Neural cell (in vitro differentiated cells): ENCODE measurements at regions not wholly inside any gene's neighbourhood (a gene's known extent, or its start where the extent isn't known, plus 50 kb on each side); places are given as distances from the start of the nearest gene placed in this dataset.

Experiments
- H2AFZ ChIP-seq: fragments of 200-600, 300-800 bp; sonication (generic), shearing (Covaris generic); 2 replicates; pipeline ENCODE4 v1.6.0; 2014; ENCODE audit warnings: low read depth, mild to moderate bottlenecking, antibody characterized with exemption, low read length, moderate library complexity
- H3F3A ChIP-seq: fragments of 200-600 bp; shearing (Covaris generic); 2 replicates; pipeline ENCODE4 v1.6.1; 2016; ENCODE audit warnings: mild to moderate bottlenecking, moderate library complexity, mixed read lengths, antibody characterized with exemption, low read length; ENCODE audit not compliant: insufficient read depth, poor library complexity, severe bottlenecking
- H3K27ac ChIP-seq: fragments of 200-600, 300-800 bp; sonication (generic), shearing (Covaris generic); 2 replicates; pipeline ENCODE4 v1.5.1; 2014; ENCODE audit warnings: mild to moderate bottlenecking, low read length, moderate library complexity
- H3K27me3 ChIP-seq: fragments of 300-800, 200-600 bp; sonication (generic), shearing (Covaris generic); 2 replicates; pipeline ENCODE4 v1.6.0; 2014; ENCODE audit warnings: mild to moderate bottlenecking, low read depth, low read length, moderate library complexity; ENCODE audit not compliant: insufficient read depth
- H3K36me3 ChIP-seq: fragments of 300-800, 200-600 bp; sonication (generic), shearing (Covaris generic); 2 replicates; pipeline ENCODE4 v1.5.1; 2014; ENCODE audit warnings: mild to moderate bottlenecking, antibody characterized with exemption, low read length, moderate library complexity; ENCODE audit not compliant: insufficient read depth
- H3K4me2 ChIP-seq: fragments of 300-800, 200-600 bp; sonication (generic), shearing (Covaris generic); 2 replicates; pipeline ENCODE4 v1.6.0; 2014; ENCODE audit warnings: mild to moderate bottlenecking, low read length
- H3K4me3 ChIP-seq: fragments of 300-800, 200-600 bp; sonication (generic), shearing (Covaris generic); 2 replicates; pipeline ENCODE4 v1.5.1; 2014; ENCODE audit warnings: mild to moderate bottlenecking, low read length, moderate library complexity
- H3K79me2 ChIP-seq: fragments of 200-600 bp; shearing (Covaris generic); replicated peaks from 2 replicates; pipeline ENCODE4 v1.6.0; 2014; ENCODE audit warnings: mild to moderate bottlenecking, low read length, moderate library complexity; ENCODE audit not compliant: insufficient read depth
- H3K9ac ChIP-seq: fragments of 300-800, 200-600 bp; sonication (generic), shearing (Covaris generic); 2 replicates; pipeline ENCODE4 v1.6.1; 2016; ENCODE audit warnings: mild to moderate bottlenecking, low read length, mixed read lengths
- H3K9me2 ChIP-seq: fragments of 200-600 bp; shearing (Covaris generic); 2 replicates; pipeline ENCODE4 v1.6.1; 2016; ENCODE audit warnings: mild to moderate bottlenecking, low read length, mixed read lengths; ENCODE audit not compliant: insufficient read depth
- H3K9me3 ChIP-seq: fragments of 200-600, 300-800 bp; sonication (generic), shearing (Covaris generic); 2 replicates; pipeline ENCODE4 v1.6.1; 2016; ENCODE audit warnings: mild to moderate bottlenecking, mixed run types, low read length, moderate library complexity, mixed read lengths
- H4K20me1 ChIP-seq: fragments of 200-600 bp; shearing (Covaris generic); 2 replicates; pipeline ENCODE4 v1.6.1; 2016; ENCODE audit warnings: mild to moderate bottlenecking, mixed run types; ENCODE audit not compliant: insufficient read depth
- EP300 ChIP-seq: fragments of 450-650 bp; conservative IDR thresholded peaks from 2 replicates; pipeline ENCODE4 v1.6.1; 2014; ENCODE audit warnings: antibody characterized with exemption, mild to moderate bottlenecking, moderate library complexity; ENCODE audit not compliant: poor library complexity, severe bottlenecking
- EZH2 ChIP-seq: fragments of 200-600, 300-800 bp; shearing (Covaris generic), sonication (generic); IDR thresholded peaks from 2 replicates; pipeline ENCODE4 v1.6.1; 2014; ENCODE audit warnings: antibody characterized with exemption, low read length, borderline replicate concordance, mild to moderate bottlenecking; ENCODE audit not compliant: insufficient read depth, poor library complexity, severe bottlenecking
- MXI1 ChIP-seq: fragments of 450-650 bp; conservative IDR thresholded peaks from 2 replicates; pipeline ENCODE4 v1.6.1; 2014; ENCODE audit warnings: antibody characterized with exemption, mild to moderate bottlenecking; ENCODE audit not compliant: poor library complexity, severe bottlenecking
- POLR2AphosphoS5 ChIP-seq: IDR thresholded peaks from 2 replicates; pipeline ENCODE4 v1.6.1; 2012
- RAD21 ChIP-seq: fragments of 450-650 bp; conservative IDR thresholded peaks from 2 replicates; pipeline ENCODE4 v1.6.1; 2014; ENCODE audit warnings: antibody characterized with exemption, mild to moderate bottlenecking, moderate library complexity
- SMC3 ChIP-seq: fragments of 450-650 bp; conservative IDR thresholded peaks from 2 replicates; pipeline ENCODE4 v1.6.1; 2014; ENCODE audit warnings: antibody characterized with exemption, mild to moderate bottlenecking, moderate library complexity; ENCODE audit not compliant: poor library complexity
- TAF1 ChIP-seq: IDR thresholded peaks from 2 replicates; pipeline ENCODE4 v1.6.1; 2012; ENCODE audit warnings: low read depth
- TF ChIP-seq, protein P1 (sequence below): fragments of 450-650 bp; IDR thresholded peaks from 2 replicates; pipeline ENCODE4 v1.5.1; 2014; ENCODE audit warnings: antibody characterized with exemption, mild to moderate bottlenecking, moderate library complexity; ENCODE audit not compliant: poor library complexity, severe bottlenecking
- TF ChIP-seq, protein P2 (sequence below): IDR thresholded peaks from 2 replicates; pipeline ENCODE4 v1.6.1; 2012; ENCODE audit warnings: borderline replicate concordance

DNA sequence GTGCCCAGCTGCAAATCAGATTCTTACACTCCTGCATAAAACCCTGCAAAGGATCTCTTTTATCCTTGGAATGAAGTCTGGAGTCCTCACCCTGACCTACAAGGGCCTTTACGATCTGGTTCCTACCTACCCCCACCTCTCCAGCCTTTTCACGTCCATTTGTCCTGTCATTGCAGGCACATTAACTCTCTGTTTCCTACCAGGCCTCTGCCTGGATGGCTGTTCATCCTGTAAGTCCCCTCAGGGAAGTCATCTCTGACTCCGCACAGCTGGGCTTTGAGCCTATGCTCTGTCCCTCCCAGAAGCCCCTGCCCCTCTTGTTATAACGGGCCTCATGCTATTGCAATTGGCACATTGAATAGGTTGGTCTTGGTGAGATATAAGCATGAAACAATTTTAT, 96.8 kb upstream of the USP24 start:
- Histone ChIP-seq H3K4me2 (no peak overlapping the region), H3K9me2 (no peaks in the 10 kb centered on the region), H3K79me2 (no peaks in the 10 kb centered on the region), H3K36me3 (no peaks in the 10 kb centered on the region), H2AFZ (no peak overlapping the region), H4K20me1 (no peaks in the 10 kb centered on the region), H3K27me3 (no peaks in the 10 kb centered on the region), H3K9me3 (no peaks in the 10 kb centered on the region), H3K9ac (no peak overlapping the region), H3F3A (no peaks in the 10 kb centered on the region), H3K27ac (no peak overlapping the region), H3K4me3 (no peak overlapping the region)
- TF ChIP-seq TAF1: no peak
- TF ChIP-seq SMC3: no peak
- TF ChIP-seq MXI1: no peak
- TF ChIP-seq RAD21: no peak
- TF ChIP-seq POLR2AphosphoS5: no peak
- TF ChIP-seq, protein P1, sequence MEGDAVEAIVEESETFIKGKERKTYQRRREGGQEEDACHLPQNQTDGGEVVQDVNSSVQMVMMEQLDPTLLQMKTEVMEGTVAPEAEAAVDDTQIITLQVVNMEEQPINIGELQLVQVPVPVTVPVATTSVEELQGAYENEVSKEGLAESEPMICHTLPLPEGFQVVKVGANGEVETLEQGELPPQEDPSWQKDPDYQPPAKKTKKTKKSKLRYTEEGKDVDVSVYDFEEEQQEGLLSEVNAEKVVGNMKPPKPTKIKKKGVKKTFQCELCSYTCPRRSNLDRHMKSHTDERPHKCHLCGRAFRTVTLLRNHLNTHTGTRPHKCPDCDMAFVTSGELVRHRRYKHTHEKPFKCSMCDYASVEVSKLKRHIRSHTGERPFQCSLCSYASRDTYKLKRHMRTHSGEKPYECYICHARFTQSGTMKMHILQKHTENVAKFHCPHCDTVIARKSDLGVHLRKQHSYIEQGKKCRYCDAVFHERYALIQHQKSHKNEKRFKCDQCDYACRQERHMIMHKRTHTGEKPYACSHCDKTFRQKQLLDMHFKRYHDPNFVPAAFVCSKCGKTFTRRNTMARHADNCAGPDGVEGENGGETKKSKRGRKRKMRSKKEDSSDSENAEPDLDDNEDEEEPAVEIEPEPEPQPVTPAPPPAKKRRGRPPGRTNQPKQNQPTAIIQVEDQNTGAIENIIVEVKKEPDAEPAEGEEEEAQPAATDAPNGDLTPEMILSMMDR: no peak
- TF ChIP-seq EP300: no peak
- TF ChIP-seq, protein P2, sequence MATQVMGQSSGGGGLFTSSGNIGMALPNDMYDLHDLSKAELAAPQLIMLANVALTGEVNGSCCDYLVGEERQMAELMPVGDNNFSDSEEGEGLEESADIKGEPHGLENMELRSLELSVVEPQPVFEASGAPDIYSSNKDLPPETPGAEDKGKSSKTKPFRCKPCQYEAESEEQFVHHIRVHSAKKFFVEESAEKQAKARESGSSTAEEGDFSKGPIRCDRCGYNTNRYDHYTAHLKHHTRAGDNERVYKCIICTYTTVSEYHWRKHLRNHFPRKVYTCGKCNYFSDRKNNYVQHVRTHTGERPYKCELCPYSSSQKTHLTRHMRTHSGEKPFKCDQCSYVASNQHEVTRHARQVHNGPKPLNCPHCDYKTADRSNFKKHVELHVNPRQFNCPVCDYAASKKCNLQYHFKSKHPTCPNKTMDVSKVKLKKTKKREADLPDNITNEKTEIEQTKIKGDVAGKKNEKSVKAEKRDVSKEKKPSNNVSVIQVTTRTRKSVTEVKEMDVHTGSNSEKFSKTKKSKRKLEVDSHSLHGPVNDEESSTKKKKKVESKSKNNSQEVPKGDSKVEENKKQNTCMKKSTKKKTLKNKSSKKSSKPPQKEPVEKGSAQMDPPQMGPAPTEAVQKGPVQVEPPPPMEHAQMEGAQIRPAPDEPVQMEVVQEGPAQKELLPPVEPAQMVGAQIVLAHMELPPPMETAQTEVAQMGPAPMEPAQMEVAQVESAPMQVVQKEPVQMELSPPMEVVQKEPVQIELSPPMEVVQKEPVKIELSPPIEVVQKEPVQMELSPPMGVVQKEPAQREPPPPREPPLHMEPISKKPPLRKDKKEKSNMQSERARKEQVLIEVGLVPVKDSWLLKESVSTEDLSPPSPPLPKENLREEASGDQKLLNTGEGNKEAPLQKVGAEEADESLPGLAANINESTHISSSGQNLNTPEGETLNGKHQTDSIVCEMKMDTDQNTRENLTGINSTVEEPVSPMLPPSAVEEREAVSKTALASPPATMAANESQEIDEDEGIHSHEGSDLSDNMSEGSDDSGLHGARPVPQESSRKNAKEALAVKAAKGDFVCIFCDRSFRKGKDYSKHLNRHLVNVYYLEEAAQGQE: no peak
- no peak for TF ChIP-seq EZH2

DNA sequence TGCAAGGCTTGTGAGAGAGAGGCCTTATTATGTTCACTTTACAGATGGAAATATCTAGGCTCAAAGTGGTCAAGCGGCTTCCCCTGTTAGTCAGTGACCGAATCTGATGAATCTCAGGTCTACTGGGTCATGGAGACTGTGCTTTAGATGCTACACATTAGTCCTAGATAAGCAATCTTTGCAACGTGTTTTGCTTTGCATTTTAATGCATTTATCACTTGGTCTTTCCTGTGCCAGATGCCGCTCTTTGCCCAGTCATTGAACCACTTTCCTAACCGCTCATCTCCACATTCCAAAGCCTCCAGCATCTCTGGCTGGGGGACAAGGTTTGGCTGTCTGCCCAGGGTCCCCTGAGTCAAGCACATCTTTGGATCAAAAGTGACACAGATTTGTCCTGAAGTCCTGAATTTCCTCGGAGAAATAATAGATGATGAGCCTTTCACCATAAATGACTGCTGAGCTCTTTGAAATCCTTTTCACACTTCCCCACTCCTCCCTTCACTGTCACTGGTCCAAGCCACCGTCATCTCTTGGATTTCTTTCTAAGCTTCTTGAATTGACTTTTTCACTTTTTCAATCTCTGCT, 96.0 kb upstream of the USP24 start:
- Histone ChIP-seq H4K20me1 (no peaks in the 10 kb centered on the region), H3K36me3 (no peaks in the 10 kb centered on the region), H3K27me3 (no peaks in the 10 kb centered on the region), H3K9ac (no peak overlapping the region), H3K4me3 (no peak overlapping the region), H3F3A (no peaks in the 10 kb centered on the region), H3K9me3 (no peaks in the 10 kb centered on the region), H3K4me2 (no peak overlapping the region), H3K79me2 (no peaks in the 10 kb centered on the region), H3K27ac (no peak overlapping the region), H3K9me2 (no peaks in the 10 kb centered on the region), H2AFZ (no peak overlapping the region)
- TF ChIP-seq, protein P1: no peak
- TF ChIP-seq MXI1 (no peak), SMC3 (no peak), RAD21 (no peak), TAF1 (no peak), EZH2 (no peak), POLR2AphosphoS5 (no peak), EP300 (no peak)
- TF ChIP-seq, protein P2: no peak
